Loucy (cell line): ENCODE measurements at regions not wholly inside any gene's neighbourhood (a gene's known extent, or its start where the extent isn't known, plus 50 kb on each side); places are given as distances from the start of the nearest gene placed in this dataset.

Source experiments
- H2AFZ ChIP-seq: fragments of 200-600 bp; sonication (generic); 2 replicates; pipeline ENCODE4 v1.6.0; 2016; ENCODE audit warnings: antibody characterized with exemption, mild to moderate bottlenecking, low read length, moderate library complexity
- H3F3A ChIP-seq: fragments of 200-600 bp; 2 replicates; pipeline ENCODE4 v1.6.0; 2016; ENCODE audit warnings: antibody characterized with exemption, low read depth, mild to moderate bottlenecking
- H3K27me3 ChIP-seq: fragments of 200-600 bp; sonication (generic); 2 replicates; pipeline ENCODE4 v1.6.1; 2014; ENCODE audit warnings: low read length, mild to moderate bottlenecking; ENCODE audit not compliant: insufficient read depth, poor library complexity, severe bottlenecking
- H3K36me3 ChIP-seq: fragments of 200-600 bp; sonication (generic); 2 replicates; pipeline ENCODE4 v1.6.1; 2016; ENCODE audit warnings: low read length; ENCODE audit not compliant: insufficient read depth
- H3K4me1 ChIP-seq: fragments of 200-600 bp; sonication (generic); 2 replicates; pipeline ENCODE4 v1.5.1; 2014; ENCODE audit warnings: low read length, mild to moderate bottlenecking; ENCODE audit not compliant: insufficient read depth, poor library complexity, severe bottlenecking
- H3K4me2 ChIP-seq: fragments of 200-600 bp; sonication (generic); 2 replicates; pipeline ENCODE4 v1.6.0; 2014; ENCODE audit warnings: antibody characterized with exemption, low read length, low read depth, mild to moderate bottlenecking; ENCODE audit not compliant: poor library complexity, severe bottlenecking
- H3K4me3 ChIP-seq: fragments of 200-600 bp; sonication (generic); 2 replicates; pipeline ENCODE4 v1.5.1; 2014; ENCODE audit warnings: low read length, mild to moderate bottlenecking, mixed read lengths; ENCODE audit not compliant: poor library complexity, severe bottlenecking
- H3K79me2 ChIP-seq: fragments of 200-600 bp; sonication (generic); 2 replicates; pipeline ENCODE4 v1.6.1; 2014; ENCODE audit warnings: low read length; ENCODE audit not compliant: insufficient read depth
- H3K9ac ChIP-seq: fragments of 200-600 bp; sonication (generic); 2 replicates; pipeline ENCODE4 v1.6.0; 2014; ENCODE audit warnings: mild to moderate bottlenecking, low read depth, low read length, moderate library complexity; ENCODE audit not compliant: poor library complexity, severe bottlenecking
- H3K9me2 ChIP-seq: fragments of 200-600 bp; sonication (generic); replicated peaks from 2 replicates; pipeline ENCODE4 v1.6.1; 2016; ENCODE audit warnings: low read depth, low read length, mixed read lengths
- H3K9me3 ChIP-seq: fragments of 200-600 bp; sonication (generic); 2 replicates; pipeline ENCODE4 v1.6.1; 2014; ENCODE audit warnings: mild to moderate bottlenecking, antibody characterized with exemption, low read length, low read depth; ENCODE audit not compliant: insufficient read depth
- H4K20me1 ChIP-seq: fragments of 200-600 bp; sonication (generic); 2 replicates; pipeline ENCODE4 v1.6.0; 2014; ENCODE audit warnings: antibody characterized with exemption, low read length, mild to moderate bottlenecking; ENCODE audit not compliant: insufficient read depth, poor library complexity, severe bottlenecking
- EZH2phosphoT487 ChIP-seq: fragments of 200-600 bp; IDR thresholded peaks from 2 replicates; pipeline ENCODE4 v1.6.1; 2018; ENCODE audit warnings: antibody characterized with exemption, mild to moderate bottlenecking, moderate library complexity, borderline replicate concordance
- TF ChIP-seq, protein P1 (sequence below): fragments of 200-600 bp; sonication (generic); conservative IDR thresholded peaks from 2 replicates; pipeline ENCODE4 v1.5.1; 2014; ENCODE audit warnings: mild to moderate bottlenecking, antibody characterized with exemption, low read length

DNA sequence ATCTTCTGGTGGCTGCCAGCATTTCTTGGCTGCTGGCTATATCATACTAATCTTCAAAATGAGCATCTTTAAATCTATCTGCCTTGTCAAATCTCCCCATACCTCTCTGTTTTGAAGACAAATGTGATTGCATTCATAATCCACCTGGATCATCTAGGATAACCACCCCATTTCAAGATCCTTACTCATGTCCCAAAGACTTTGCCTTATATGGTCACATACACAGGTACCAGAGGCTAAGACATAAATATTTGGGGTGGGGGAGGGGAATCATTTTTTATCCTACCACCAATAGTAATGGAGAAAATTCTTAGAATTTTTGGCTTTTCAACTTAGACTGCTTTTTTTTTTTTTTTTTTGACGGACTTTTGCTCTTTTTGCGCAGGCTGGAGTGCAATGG is 970.8 kb downstream of the PLOD2 start:
- TF ChIP-seq EZH2phosphoT487, result no peak
- TF ChIP-seq, protein P1, sequence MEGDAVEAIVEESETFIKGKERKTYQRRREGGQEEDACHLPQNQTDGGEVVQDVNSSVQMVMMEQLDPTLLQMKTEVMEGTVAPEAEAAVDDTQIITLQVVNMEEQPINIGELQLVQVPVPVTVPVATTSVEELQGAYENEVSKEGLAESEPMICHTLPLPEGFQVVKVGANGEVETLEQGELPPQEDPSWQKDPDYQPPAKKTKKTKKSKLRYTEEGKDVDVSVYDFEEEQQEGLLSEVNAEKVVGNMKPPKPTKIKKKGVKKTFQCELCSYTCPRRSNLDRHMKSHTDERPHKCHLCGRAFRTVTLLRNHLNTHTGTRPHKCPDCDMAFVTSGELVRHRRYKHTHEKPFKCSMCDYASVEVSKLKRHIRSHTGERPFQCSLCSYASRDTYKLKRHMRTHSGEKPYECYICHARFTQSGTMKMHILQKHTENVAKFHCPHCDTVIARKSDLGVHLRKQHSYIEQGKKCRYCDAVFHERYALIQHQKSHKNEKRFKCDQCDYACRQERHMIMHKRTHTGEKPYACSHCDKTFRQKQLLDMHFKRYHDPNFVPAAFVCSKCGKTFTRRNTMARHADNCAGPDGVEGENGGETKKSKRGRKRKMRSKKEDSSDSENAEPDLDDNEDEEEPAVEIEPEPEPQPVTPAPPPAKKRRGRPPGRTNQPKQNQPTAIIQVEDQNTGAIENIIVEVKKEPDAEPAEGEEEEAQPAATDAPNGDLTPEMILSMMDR, result no peak
- H2AFZ ChIP-seq, result no peak overlapping the region
- H3K9me2 ChIP-seq, result no peaks in the 10 kb centered on the region
- H3K4me2 ChIP-seq, result no peak overlapping the region
- no peak overlapping the region for H3K4me3 ChIP-seq
- no peak overlapping the region for H3K9ac ChIP-seq
- no peaks in the 10 kb centered on the region for H3K27me3 ChIP-seq
- no peaks in the 10 kb centered on the region for H3F3A ChIP-seq
- no peaks in the 10 kb centered on the region for H4K20me1 ChIP-seq
- H3K79me2 ChIP-seq, result no peaks in the 10 kb centered on the region
- H3K9me3 ChIP-seq, result no peaks in the 10 kb centered on the region
- no peaks in the 10 kb centered on the region for H3K4me1 ChIP-seq
- H3K36me3 ChIP-seq, result no peaks in the 10 kb centered on the region

DNA sequence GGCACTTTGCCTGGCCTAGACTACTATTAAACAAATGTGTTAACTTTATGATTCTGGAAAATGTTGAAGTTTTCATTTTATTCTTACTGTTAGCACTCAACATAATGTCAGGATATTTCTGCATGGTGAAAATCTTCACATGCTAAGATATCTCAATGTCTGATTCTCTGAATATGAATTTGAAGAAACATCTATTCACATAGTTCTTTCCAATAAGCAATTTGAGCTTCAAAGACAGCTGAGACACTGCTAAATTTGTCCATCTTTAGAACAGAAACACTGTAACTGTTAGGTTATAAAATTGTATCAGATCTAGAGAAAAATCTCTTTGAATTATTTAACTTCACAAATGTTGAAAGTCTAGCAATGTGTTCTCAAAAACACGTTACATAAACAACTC is 970.2 kb downstream of the PLOD2 start:
- H3K4me1 ChIP-seq, result no peaks in the 10 kb centered on the region
- no peak overlapping the region for H3K4me3 ChIP-seq
- H3K9ac ChIP-seq, result no peak overlapping the region
- H3K36me3 ChIP-seq, result no peaks in the 10 kb centered on the region
- TF ChIP-seq EZH2phosphoT487, result no peak
- TF ChIP-seq, protein P1, result no peak
- H4K20me1 ChIP-seq, result no peaks in the 10 kb centered on the region
- H3K27me3 ChIP-seq, result no peaks in the 10 kb centered on the region
- no peaks in the 10 kb centered on the region for H3K79me2 ChIP-seq
- H3K4me2 ChIP-seq, result no peak overlapping the region
- H3F3A ChIP-seq, result no peaks in the 10 kb centered on the region
- H2AFZ ChIP-seq, result no peak overlapping the region
- no peaks in the 10 kb centered on the region for H3K9me3 ChIP-seq
- H3K9me2 ChIP-seq, result no peaks in the 10 kb centered on the region

DNA sequence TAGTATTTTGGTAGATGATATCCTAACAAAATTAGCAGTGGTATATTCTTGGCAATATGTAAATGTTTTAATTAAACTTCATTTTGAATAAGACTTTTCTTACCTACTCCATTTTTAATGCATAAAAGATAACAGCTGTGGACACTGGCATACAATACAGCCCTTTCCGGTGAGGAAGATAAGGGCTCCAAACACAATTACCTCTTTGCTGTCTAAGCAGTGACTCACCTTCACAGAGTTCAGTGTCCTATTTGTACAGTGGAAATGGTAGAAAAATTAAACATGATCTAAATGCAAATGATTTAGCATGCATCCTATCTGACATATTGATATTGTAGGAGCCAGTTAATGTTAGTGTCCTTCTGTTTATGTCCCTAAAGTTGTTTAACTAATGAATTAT is 969.4 kb downstream of the PLOD2 start:
- Histone ChIP-seq H3K9me3 (no peaks in the 10 kb centered on the region), H3K4me1 (no peaks in the 10 kb centered on the region), H3K79me2 (no peaks in the 10 kb centered on the region), H3K4me2 (no peak overlapping the region), H2AFZ (no peak overlapping the region), H3K36me3 (no peaks in the 10 kb centered on the region), H3K9ac (no peak overlapping the region), H3K9me2 (no peaks in the 10 kb centered on the region), H3K4me3 (no peak overlapping the region), H4K20me1 (no peaks in the 10 kb centered on the region), H3F3A (no peaks in the 10 kb centered on the region), H3K27me3 (no peaks in the 10 kb centered on the region)
- TF ChIP-seq EZH2phosphoT487, result no peak
- TF ChIP-seq, protein P1, result no peak
